Stomach (tissue), 8 donors: ENCODE measurements at regions not wholly inside any gene's neighbourhood (a gene's known extent, or its start where the extent isn't known, plus 50 kb on each side); places are given as distances from the start of the nearest gene placed in this dataset.

Experiments used
- DNase-seq, 2 donors: peaks; one replicate each; pipeline versions ENCODE4 v3.0.0 to v3.0.0-alpha.2; 2013 to 2019
- H3K27ac ChIP-seq, 5 donors: fragments of 200-600 bp in 4 of 5; sonication (generic) in 4 of 5; one replicate each; pipeline ENCODE4 v1.5.1; 2013 to 2019; ENCODE audit warnings: mild to moderate bottlenecking in 1 of 5, moderate library complexity in 1 of 5
- H3K27me3 ChIP-seq, 3 donors: fragments of 200-600 bp; sonication (generic); one replicate each; pipeline ENCODE4 v1.5.1; 2017 to 2019; ENCODE audit warnings: mixed run types in 1 of 3
- H3K36me3 ChIP-seq, 4 donors: fragments of 200-600 bp; sonication (generic); 1 replicate in 3 of 4; 2 replicates in 1 of 4; pipeline ENCODE4 v1.5.1; 2016 to 2019
- H3K4me1 ChIP-seq, 4 donors: fragments of 200-600 bp; sonication (generic); one replicate each; pipeline ENCODE4 v1.5.1; 2016 to 2019
- H3K4me3 ChIP-seq, 4 donors: fragments of 200-600 bp; sonication (generic) in 3 of 4; one replicate each; pipeline ENCODE4 v1.5.1; 2016 to 2019; ENCODE audit warnings: mild to moderate bottlenecking in 1 of 4
- H3K9me3 ChIP-seq, 4 donors: fragments of 200-600 bp; sonication (generic); one replicate each; pipeline ENCODE4 v1.5.1; 2016 to 2019
- CTCF ChIP-seq, 7 experiments: fragments of 450-650 bp in 4 of 7; fragments of 200-600 bp in 3 of 7; sonication (generic) in 3 of 7; IDR thresholded peaks; one replicate each; pipeline ENCODE4 v1.5.1; 2016 to 2019; ENCODE audit warnings: antibody characterized with exemption in 7 of 7, control low read depth in 2 of 7, mild to moderate bottlenecking in 1 of 7
- EP300 ChIP-seq: sonication (generic); formaldehyde crosslinking; IDR thresholded peaks from one replicate; pipeline ENCODE4 v1.6.1; 2017; ENCODE audit warnings: antibody characterized with exemption
- POLR2A ChIP-seq, 4 donors: fragments of 450-650 bp; IDR thresholded peaks; one replicate each; pipeline ENCODE4 v1.6.1; 2016; ENCODE audit warnings: antibody characterized with exemption in 4 of 4, control low read depth in 2 of 4, mild to moderate bottlenecking in 1 of 4, moderate library complexity in 1 of 4
- POLR2AphosphoS5 ChIP-seq, 3 donors: sonication (generic); formaldehyde crosslinking; IDR thresholded peaks; one replicate each; pipeline ENCODE4 v1.6.1; 2016; ENCODE audit warnings: antibody characterized with exemption in 3 of 3
- WGBS, 5 donors: extraction: QIAGEN DNeasy Blood & Tissue Kit in 3 of 5; methylation state at CpG; one replicate each; pipeline versions ENCODE4 v1.1.5 to v1.1.7; 2013 to 2018; 5-methylcytosine and 5-hydroxymethylcytosine counted together
- intact Hi-C: fragments of 100-400 bp; cut with DNase I; formaldehyde crosslinking; loops from one replicate; pipeline ENCODE4 v1.15.1; 2023; ENCODE audit warnings: low total_unique reads
- donor health status: healthy with polysubstance abuse.
- donor health status: Bipolar disorder and iron deficiency.
- donor health status: healthy.

GRCh38 chr2:236501026-236501425 lies 68.6 kb upstream of the ACKR3 start:
- no peaks in the 10 kb centered on the region for H3K9me3 ChIP-seq
- no peak for TF ChIP-seq EP300
- no peak for TF ChIP-seq POLR2A (IDR thresholded peaks at IDR 0.05)
- TF ChIP-seq CTCF (IDR thresholded peaks at IDR 0.05), result no peak
- TF ChIP-seq POLR2AphosphoS5 (IDR thresholded peaks at IDR 0.05), result no peak
- no peak overlapping the region for H3K27ac ChIP-seq
- H3K4me1 ChIP-seq, result peaks cover 0 to 4% (median 0%) of the 10 kb centered on the region in 4 donors
- DNase-seq, result no peak
- peaks cover 0 to 6% (median 0%) of the 10 kb centered on the region in 4 donors for H3K36me3 ChIP-seq
- peaks cover 0 to 11% (median 5%) of the 10 kb centered on the region in 3 donors for H3K27me3 ChIP-seq
- no peak overlapping the region for H3K4me3 ChIP-seq
- 88 to 95% (median 91%) methylated on average over 6 of the region's 6 CpGs for WGBS, 5 donors
- intact Hi-C loops, result no loop called here

GRCh38 chr2:236501531-236501930 lies 68.1 kb upstream of the ACKR3 start:
- H3K4me3 ChIP-seq, result no peak overlapping the region
- H3K27ac ChIP-seq, result no peak overlapping the region
- H3K36me3 ChIP-seq, result peaks cover 0 to 2% (median 0%) of the 10 kb centered on the region in 4 donors
- H3K9me3 ChIP-seq, result no peaks in the 10 kb centered on the region
- DNase-seq, result no peak
- intact Hi-C loops, result no loop called here
- 84 to 92% (median 88%) methylated on average over 4 of the region's 4 CpGs for WGBS, 5 donors
- TF ChIP-seq POLR2A (IDR thresholded peaks at IDR 0.05) (no peak), POLR2AphosphoS5 (IDR thresholded peaks at IDR 0.05) (no peak), EP300 (no peak), CTCF (IDR thresholded peaks at IDR 0.05) (no peak)
- H3K4me1 ChIP-seq, result peaks cover 0 to 4% (median under 1%) of the 10 kb centered on the region in 4 donors
- H3K27me3 ChIP-seq, result peaks cover 0 to 13% (median 8%) of the 10 kb centered on the region in 3 donors

GRCh38 chr2:236503100-236503499 lies 66.5 kb upstream of the ACKR3 start:
- peaks cover 0 to 14% (median 9%) of the 10 kb centered on the region in 4 donors for H3K4me1 ChIP-seq
- 67 to 74% (median 71%) methylated on average over 5 to 6 of the region's 6 CpGs for WGBS, 5 donors
- no peak for DNase-seq
- H3K4me3 ChIP-seq, result no peak overlapping the region
- intact Hi-C loops, result no loop called here
- H3K9me3 ChIP-seq, result no peaks in the 10 kb centered on the region
- no peak for TF ChIP-seq POLR2AphosphoS5 (IDR thresholded peaks at IDR 0.05)
- no peak for TF ChIP-seq POLR2A (IDR thresholded peaks at IDR 0.05)
- no peak for TF ChIP-seq CTCF (IDR thresholded peaks at IDR 0.05)
- TF ChIP-seq EP300, result no peak
- no peak overlapping the region for H3K27ac ChIP-seq
- peaks cover 0 to 27% (median 20%) of the 10 kb centered on the region in 3 donors for H3K27me3 ChIP-seq
- H3K36me3 ChIP-seq, result no peaks in the 10 kb centered on the region

- TF ChIP-seq POLR2A (IDR thresholded peaks at IDR 0.05) (no peak), CTCF (IDR thresholded peaks at IDR 0.05) (no peak), EP300 (no peak), POLR2AphosphoS5 (IDR thresholded peaks at IDR 0.05) (no peak)
These were observed 66.0 kb upstream of the ACKR3 start for GRCh38 chr2:236503583-236503982.

More at GRCh38 chr2:236503583-236503982, 66.0 kb upstream of the ACKR3 start:
- H3K4me1 ChIP-seq, result peaks cover 0 to 14% (median 9%) of the 10 kb centered on the region in 4 donors
- H3K36me3 ChIP-seq, result no peaks in the 10 kb centered on the region
- H3K4me3 ChIP-seq, result no peak overlapping the region
- intact Hi-C loops, result no loop called here
- no peaks in the 10 kb centered on the region for H3K9me3 ChIP-seq
- peaks cover 0 to 32% (median 20%) of the 10 kb centered on the region in 3 donors for H3K27me3 ChIP-seq
- no peak for DNase-seq
- 74 to 82% (median 76%) methylated on average over 13 of the region's 13 CpGs for WGBS, 5 donors
- H3K27ac ChIP-seq, result no peak overlapping the region
